Small intestine (tissue), 7 donors: ENCODE measurements at regions not wholly inside any gene's neighbourhood (a gene's known extent, or its start where the extent isn't known, plus 50 kb on each side); places are given as distances from the start of the nearest gene placed in this dataset.

ENCODE experiments used
- DNase-seq, 2 donors: peaks; one replicate each; pipeline versions ENCODE4 v3.0.0 to v3.0.0-alpha.2; 2013
- FAIRE-seq: peaks from 2 replicates; lab custom pipeline; 2012; peaks lifted over from hg19 to GRCh38; lab: Jason Lieb, UNC
- H3K27ac ChIP-seq, 3 donors: one replicate each; pipeline ENCODE4 v1.5.1; 2013; ENCODE audit warnings: low read length in 2 of 3, mild to moderate bottlenecking in 2 of 3, control low read depth in 1 of 3, inconsistent platforms in 1 of 3, low read depth in 1 of 3, moderate library complexity in 1 of 3
- H3K27me3 ChIP-seq, 3 donors: one replicate each; pipeline ENCODE4 v1.6.1; 2013; ENCODE audit warnings: low read length in 3 of 3, inconsistent platforms in 1 of 3; ENCODE audit not compliant: control insufficient read depth in 3 of 3, insufficient read depth in 3 of 3
- H3K36me3 ChIP-seq, 3 donors: one replicate each; pipeline ENCODE4 v1.6.1; 2013; ENCODE audit warnings: low read length in 3 of 3, inconsistent platforms in 1 of 3, low read depth in 1 of 3, mild to moderate bottlenecking in 1 of 3, moderate library complexity in 1 of 3; ENCODE audit not compliant: control insufficient read depth in 3 of 3, insufficient read depth in 2 of 3
- H3K4me1 ChIP-seq, 3 donors: one replicate each; pipeline ENCODE4 v1.6.1; 2013; ENCODE audit warnings: low read length in 2 of 3, inconsistent platforms in 1 of 3, low read depth in 1 of 3, mild to moderate bottlenecking in 1 of 3, moderate library complexity in 1 of 3; ENCODE audit not compliant: control insufficient read depth in 3 of 3, insufficient read depth in 2 of 3
- H3K4me3 ChIP-seq, 3 donors: one replicate each; pipeline ENCODE4 v1.5.1; 2013; ENCODE audit warnings: low read length in 3 of 3, control low read depth in 1 of 3, inconsistent platforms in 1 of 3, low read depth in 1 of 3, mild to moderate bottlenecking in 1 of 3, moderate library complexity in 1 of 3
- H3K9me3 ChIP-seq, 2 donors: one replicate each; pipeline ENCODE4 v1.6.1; 2013; ENCODE audit warnings: low read depth in 1 of 2, low read length in 1 of 2; ENCODE audit not compliant: control insufficient read depth in 2 of 2, insufficient read depth in 1 of 2
- WGBS, 3 donors: extraction: QIAGEN DNeasy Blood & Tissue Kit; methylation state at CpG; one replicate each; pipeline ENCODE4 v1.1.7; 2013; 5-methylcytosine and 5-hydroxymethylcytosine counted together
- donor health status: healthy with polysubstance abuse.
- donor health status: control.
- donor health status: control.
- donor health status: Bipolar disorder and iron deficiency.
- donor health status: healthy.

- Histone ChIP-seq H3K27ac (no peak overlapping the region), H3K27me3 (no peaks in the 10 kb centered on the region), H3K4me1 (no peaks in the 10 kb centered on the region), H3K4me3 (no peak overlapping the region), H3K36me3 (no peaks in the 10 kb centered on the region), H3K9me3 (peaks cover 0 to 6% of the 10 kb centered on the region in 2 donors)
- DNase-seq (no peak), FAIRE-seq (no peak)
- WGBS, 3 donors, result 62 to 84% (median 66%) methylated on average over 5 of the region's 5 CpGs
These were observed 123.6 kb upstream of the SLC16A7 start for GRCh38 chr12:59472273-59472672.

- Histone ChIP-seq H3K27me3 (no peaks in the 10 kb centered on the region), H3K27ac (no peak overlapping the region), H3K4me1 (no peaks in the 10 kb centered on the region), H3K36me3 (no peaks in the 10 kb centered on the region), H3K4me3 (no peak overlapping the region), H3K9me3 (no peaks in the 10 kb centered on the region)
- 30 to 52% (median 43%) methylated on average over 5 of the region's 5 CpGs for WGBS, 3 donors
- DNase-seq (no peak), FAIRE-seq (no peak)
These were observed 135.7 kb upstream of the SLC16A7 start for GRCh38 chr12:59459966-59460660.

GRCh38 chr12:59453475-59453874 lies 142.4 kb upstream of the SLC16A7 start:
- no peak for FAIRE-seq

GRCh38 chr12:59452746-59453145 lies 143.1 kb upstream of the SLC16A7 start:
- no peaks in the 10 kb centered on the region for H3K27me3 ChIP-seq
- no peaks in the 10 kb centered on the region for H3K4me1 ChIP-seq
- H3K27ac ChIP-seq, result no peak overlapping the region
- FAIRE-seq (no peak), DNase-seq (no peak)
- no peaks in the 10 kb centered on the region for H3K9me3 ChIP-seq
- H3K36me3 ChIP-seq, result no peaks in the 10 kb centered on the region
- no peak overlapping the region for H3K4me3 ChIP-seq
- 28 to 53% (median 47%) methylated on average over 2 of the region's 2 CpGs for WGBS, 3 donors

More at GRCh38 chr12:59453475-59453874, 142.4 kb upstream of the SLC16A7 start:
- Histone ChIP-seq H3K36me3 (no peaks in the 10 kb centered on the region), H3K4me1 (no peaks in the 10 kb centered on the region), H3K27me3 (no peaks in the 10 kb centered on the region), H3K4me3 (no peak overlapping the region), H3K27ac (no peak overlapping the region), H3K9me3 (no peaks in the 10 kb centered on the region)
- no peak for DNase-seq

GRCh38 chr12:59452259-59452658 lies 143.6 kb upstream of the SLC16A7 start:
- 11 to 59% (median 50%) methylated on average over 1 of the region's 1 CpG for WGBS, 3 donors
- H3K9me3 ChIP-seq, result no peaks in the 10 kb centered on the region
- DNase-seq (peak in 1 of 2 donors; percentile 29), FAIRE-seq (no peak)
- H3K27me3 ChIP-seq, result no peaks in the 10 kb centered on the region
- H3K27ac ChIP-seq, result no peak overlapping the region
- no peaks in the 10 kb centered on the region for H3K4me1 ChIP-seq
- no peaks in the 10 kb centered on the region for H3K36me3 ChIP-seq
- H3K4me3 ChIP-seq, result no peak overlapping the region

GRCh38 chr12:59446116-59446515 lies 149.7 kb upstream of the SLC16A7 start:
- H3K27me3 ChIP-seq, result no peaks in the 10 kb centered on the region
- no peak overlapping the region for H3K27ac ChIP-seq
- peaks cover 0 to 1% of the 10 kb centered on the region in 2 donors for H3K9me3 ChIP-seq
- peak; percentile 19 to 70 for DNase-seq
- H3K4me3 ChIP-seq, result no peak overlapping the region
- FAIRE-seq, result no peak
- 8 to 75% (median 49%) methylated on average over 3 of the region's 3 CpGs for WGBS, 3 donors
- H3K36me3 ChIP-seq, result no peaks in the 10 kb centered on the region
- peaks cover 0 to 4% (median 0%) of the 10 kb centered on the region in 3 donors for H3K4me1 ChIP-seq

GRCh38 chr12:59444932-59445331 lies 150.9 kb upstream of the SLC16A7 start:
- H3K27ac ChIP-seq, result no peak overlapping the region
- no peak for FAIRE-seq

GRCh38 chr12:59432057-59432456 lies 163.8 kb upstream of the SLC16A7 start:
- H3K4me1 ChIP-seq, result no peaks in the 10 kb centered on the region

More at GRCh38 chr12:59444932-59445331, 150.9 kb upstream of the SLC16A7 start:
- no peaks in the 10 kb centered on the region for H3K36me3 ChIP-seq
- peaks cover 0 to 10% of the 10 kb centered on the region in 2 donors for H3K9me3 ChIP-seq
- peaks cover 0 to 4% (median 0%) of the 10 kb centered on the region in 3 donors for H3K4me1 ChIP-seq
- H3K27me3 ChIP-seq, result no peaks in the 10 kb centered on the region
- H3K4me3 ChIP-seq, result no peak overlapping the region
- 90 to 94% (median 93%) methylated on average over 1 of the region's 1 CpG for WGBS, 3 donors
- no peak for DNase-seq

GRCh38 chr12:59431266-59431665 lies 164.6 kb upstream of the SLC16A7 start:
- DNase-seq (no peak), FAIRE-seq (no peak)
- Histone ChIP-seq H3K27ac (no peak overlapping the region), H3K36me3 (no peaks in the 10 kb centered on the region), H3K4me1 (no peaks in the 10 kb centered on the region), H3K4me3 (no peak overlapping the region), H3K9me3 (no peaks in the 10 kb centered on the region), H3K27me3 (no peaks in the 10 kb centered on the region)
- 43 to 56% (median 51%) methylated on average over 4 of the region's 4 CpGs for WGBS, 3 donors

More at GRCh38 chr12:59432057-59432456, 163.8 kb upstream of the SLC16A7 start:
- no peak overlapping the region for H3K4me3 ChIP-seq
- H3K27ac ChIP-seq, result no peak overlapping the region
- DNase-seq (no peak), FAIRE-seq (no peak)
- no peaks in the 10 kb centered on the region for H3K9me3 ChIP-seq
- H3K36me3 ChIP-seq, result no peaks in the 10 kb centered on the region
- no peaks in the 10 kb centered on the region for H3K27me3 ChIP-seq
- 27 to 61% (median 38%) methylated on average over 1 of the region's 1 CpG for WGBS, 3 donors
